ENCODE measurements at regions not wholly inside any gene's neighbourhood (a gene's known extent, or its start where the extent isn't known, plus 50 kb on each side); places are given as distances from the start of the nearest gene placed in this dataset.
"Not testable (repeated sequence)": the region's sequence is repeated elsewhere in the genome, so short reads cannot be mapped to it uniquely, and the experiment has no call there.

DNA sequence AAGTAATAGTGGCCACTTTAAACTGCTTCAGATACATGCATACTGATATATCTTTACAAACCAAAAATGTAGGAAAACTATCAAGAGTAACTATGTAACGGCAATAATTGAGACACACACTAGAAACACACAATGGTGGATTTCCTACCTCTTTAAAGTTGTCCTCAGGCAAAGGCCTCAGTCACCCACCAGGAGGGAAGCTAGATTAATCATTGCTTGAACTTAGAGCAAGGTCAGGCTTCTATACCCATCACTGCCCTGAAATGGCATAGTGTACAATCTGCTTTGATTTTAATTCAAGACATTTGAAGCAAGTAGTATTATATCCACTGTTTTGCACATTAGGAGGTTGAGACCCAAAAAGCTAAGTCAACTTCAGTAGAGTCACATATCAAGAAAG, 110.9 kb downstream of the AREG start:
- H3K4me3 ChIP-seq (ENCODE audit: low read depth, low read length), result no peak overlapping the region
- DNase-seq (ENCODE audit: low read depth), result no peak
- TF ChIP-seq, protein P1, sequence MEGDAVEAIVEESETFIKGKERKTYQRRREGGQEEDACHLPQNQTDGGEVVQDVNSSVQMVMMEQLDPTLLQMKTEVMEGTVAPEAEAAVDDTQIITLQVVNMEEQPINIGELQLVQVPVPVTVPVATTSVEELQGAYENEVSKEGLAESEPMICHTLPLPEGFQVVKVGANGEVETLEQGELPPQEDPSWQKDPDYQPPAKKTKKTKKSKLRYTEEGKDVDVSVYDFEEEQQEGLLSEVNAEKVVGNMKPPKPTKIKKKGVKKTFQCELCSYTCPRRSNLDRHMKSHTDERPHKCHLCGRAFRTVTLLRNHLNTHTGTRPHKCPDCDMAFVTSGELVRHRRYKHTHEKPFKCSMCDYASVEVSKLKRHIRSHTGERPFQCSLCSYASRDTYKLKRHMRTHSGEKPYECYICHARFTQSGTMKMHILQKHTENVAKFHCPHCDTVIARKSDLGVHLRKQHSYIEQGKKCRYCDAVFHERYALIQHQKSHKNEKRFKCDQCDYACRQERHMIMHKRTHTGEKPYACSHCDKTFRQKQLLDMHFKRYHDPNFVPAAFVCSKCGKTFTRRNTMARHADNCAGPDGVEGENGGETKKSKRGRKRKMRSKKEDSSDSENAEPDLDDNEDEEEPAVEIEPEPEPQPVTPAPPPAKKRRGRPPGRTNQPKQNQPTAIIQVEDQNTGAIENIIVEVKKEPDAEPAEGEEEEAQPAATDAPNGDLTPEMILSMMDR (IDR thresholded peaks at IDR 0.05; ENCODE audit: control insufficient read depth, extremely low read depth, insufficient read depth), result no peak

DNA sequence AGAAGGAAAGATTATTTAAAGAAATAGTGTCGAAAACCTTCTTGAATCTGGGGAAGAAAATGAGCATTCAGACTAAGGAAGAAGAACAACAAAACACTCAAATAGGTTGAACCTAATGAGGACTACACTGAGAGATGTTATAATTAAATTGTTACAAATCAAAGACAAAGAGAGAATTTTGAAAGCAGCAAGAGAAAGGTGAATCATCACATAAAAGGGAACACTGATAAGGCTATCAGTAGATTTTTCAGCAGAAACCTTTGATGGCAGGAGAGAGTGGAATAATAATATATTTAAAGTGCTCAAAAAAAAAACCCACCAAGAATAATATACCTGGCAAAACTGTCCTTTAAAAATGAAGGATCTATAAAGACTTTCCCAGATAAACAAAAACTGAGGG, 114.9 kb downstream of the AREG start:
- H3K4me3 ChIP-seq (ENCODE audit: low read depth, low read length), result no peak overlapping the region
- no peak for DNase-seq (ENCODE audit: low read depth)
- TF ChIP-seq, protein P1 (IDR thresholded peaks at IDR 0.05; ENCODE audit: control insufficient read depth, extremely low read depth, insufficient read depth), result no peak

DNA sequence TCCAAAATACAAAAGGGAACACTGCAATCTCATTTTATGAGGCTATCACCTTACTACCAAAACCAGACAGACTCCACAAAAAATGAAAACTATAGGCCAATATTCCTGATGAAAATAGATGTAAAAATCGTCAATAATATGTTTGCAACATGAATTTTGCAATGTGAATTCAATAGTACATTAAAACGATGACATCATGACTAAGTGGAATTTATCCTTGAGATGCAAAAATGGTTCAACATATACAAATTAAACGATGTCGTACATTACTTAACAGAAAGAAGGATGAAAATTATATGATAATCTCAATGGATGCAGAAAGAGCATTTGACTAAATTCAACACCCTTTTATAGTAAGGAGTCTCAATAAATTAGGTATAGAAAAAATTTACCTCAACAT, 123.0 kb downstream of the AREG start:
- DNase-seq (ENCODE audit: low read depth), result no peak
- TF ChIP-seq, protein P1 (IDR thresholded peaks at IDR 0.05; ENCODE audit: control insufficient read depth, extremely low read depth, insufficient read depth), result no peak
- H3K4me3 ChIP-seq (ENCODE audit: low read depth, low read length), result no peak overlapping the region

DNA sequence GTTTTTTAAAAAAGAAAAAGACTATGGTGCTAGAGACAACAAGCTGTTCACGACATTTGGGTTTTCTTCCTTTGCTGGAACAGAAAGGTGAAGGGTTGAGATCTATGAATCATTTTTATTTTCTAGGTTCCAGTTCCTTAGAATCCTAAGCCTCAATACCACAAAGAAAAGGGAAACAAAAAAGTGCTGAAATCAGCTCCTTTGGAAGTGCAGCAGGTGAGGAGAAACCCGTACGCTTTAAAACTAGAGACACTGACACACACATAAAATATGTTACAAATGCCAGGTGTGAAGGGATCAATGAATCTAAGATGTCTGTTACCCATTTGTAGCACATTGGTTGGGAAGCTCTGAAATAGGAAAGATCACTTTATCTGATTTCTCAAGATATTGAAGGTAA, 125.2 kb downstream of the AREG start:
- DNase-seq (ENCODE audit: low read depth), result no peak
- no peak overlapping the region for H3K4me3 ChIP-seq (ENCODE audit: low read depth, low read length)
- TF ChIP-seq, protein P1 (IDR thresholded peaks at IDR 0.05; ENCODE audit: control insufficient read depth, extremely low read depth, insufficient read depth), result no peak

DNA sequence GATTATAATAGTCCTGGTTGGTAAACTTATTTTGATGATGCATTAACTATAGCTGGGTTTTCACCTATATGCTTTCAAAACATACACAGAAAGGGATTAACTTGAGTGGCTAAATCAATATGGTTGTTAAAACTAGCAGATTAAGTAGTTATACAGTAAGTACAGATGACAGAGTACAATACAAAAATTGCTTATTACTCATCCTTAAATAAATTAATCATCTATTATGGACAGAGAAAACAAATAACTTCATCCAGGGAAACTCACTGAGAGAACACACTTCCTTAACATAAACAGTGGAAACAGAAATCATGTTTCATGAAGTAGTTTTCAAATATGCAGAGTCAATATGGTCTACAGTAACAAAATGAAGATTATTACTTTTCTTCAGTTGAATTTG, 133.4 kb downstream of the AREG start:
- DNase-seq (ENCODE audit: low read depth), result no peak
- no peak overlapping the region for H3K4me3 ChIP-seq (ENCODE audit: low read depth, low read length)
- TF ChIP-seq, protein P1 (IDR thresholded peaks at IDR 0.05; ENCODE audit: control insufficient read depth, extremely low read depth, insufficient read depth), result no peak

DNA sequence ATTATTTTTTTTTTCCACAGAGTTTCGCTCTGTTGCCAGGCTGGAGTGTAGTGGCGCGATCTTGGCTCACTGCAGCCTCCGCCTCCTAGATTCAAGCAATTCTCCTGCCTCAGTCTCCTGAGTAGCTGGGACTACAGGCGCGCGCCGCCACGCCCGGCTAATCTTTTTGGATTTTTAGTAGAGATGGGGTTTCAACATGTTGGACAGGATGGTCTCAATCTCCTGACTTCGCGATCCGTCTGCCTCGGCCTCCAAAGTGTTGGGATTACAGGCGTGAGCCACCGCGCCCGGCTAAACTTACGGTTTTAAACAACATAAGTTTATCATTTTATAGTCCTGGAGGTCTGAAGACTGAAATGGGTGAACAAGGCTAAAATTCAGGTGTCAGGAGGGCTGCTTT, 133.9 kb downstream of the AREG start:
- not testable (repeated sequence) for H3K4me3 ChIP-seq (ENCODE audit: low read depth, low read length)

DNA sequence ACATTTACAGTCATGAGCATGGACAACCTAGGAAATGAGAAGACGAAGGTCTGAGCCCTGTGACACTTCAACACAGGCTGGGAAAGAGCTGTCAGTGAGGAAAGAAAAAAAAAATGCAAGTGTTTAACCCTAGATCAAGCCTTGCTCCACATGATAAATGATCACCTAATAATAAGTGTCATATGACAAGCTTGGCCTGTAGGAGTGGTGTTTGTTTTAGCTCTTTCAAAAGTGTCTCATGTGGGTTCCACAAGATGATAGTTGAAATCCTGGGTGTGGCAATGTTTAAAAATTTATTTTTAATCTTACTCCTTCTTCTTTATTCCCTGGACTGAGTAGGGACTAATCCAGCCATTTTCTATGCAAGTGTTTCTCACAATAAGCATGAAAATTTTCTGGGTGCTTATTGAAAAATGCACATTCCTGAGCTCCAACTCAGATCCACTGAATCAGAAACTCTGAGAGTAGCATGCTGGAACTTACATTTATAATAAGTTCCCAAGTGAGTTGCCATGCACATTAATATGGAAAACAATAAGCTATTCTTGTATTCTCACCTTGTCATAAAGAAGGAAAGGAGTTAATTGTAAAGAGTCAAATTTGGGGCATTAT, 138.3 kb downstream of the AREG start:
- no peak for DNase-seq (ENCODE audit: low read depth)
- no peak overlapping the region for H3K4me3 ChIP-seq (ENCODE audit: low read depth, low read length)
- TF ChIP-seq, protein P1 (IDR thresholded peaks at IDR 0.05; ENCODE audit: control insufficient read depth, extremely low read depth, insufficient read depth), result no peak

More for the DNA sequence above, 133.9 kb downstream of the AREG start:
- DNase-seq (ENCODE audit: low read depth), result not testable (repeated sequence)
